H9 (cell line): ENCODE measurements at regions not wholly inside any gene's neighbourhood (a gene's known extent, or its start where the extent isn't known, plus 50 kb on each side); places are given as distances from the start of the nearest gene placed in this dataset.
A peak's percentile ranks its signal among the peaks of the same experiment; 100 is the strongest.

ENCODE experiments used
- DNase-seq: peaks from one replicate; pipeline ENCODE4 v3.0.0-alpha.2; 2017
- H2AFZ ChIP-seq: one replicate; pipeline ENCODE4 v1.6.1; 2013; ENCODE audit warnings: mild to moderate bottlenecking, low read length, control low read depth, moderate library complexity
- H2AK5ac ChIP-seq: 2 replicates; pipeline ENCODE4 v1.6.1; 2013; ENCODE audit warnings: low read length, control low read depth, mixed read lengths; ENCODE audit not compliant: insufficient read length
- H2BK120ac ChIP-seq: one replicate; pipeline ENCODE4 v1.6.1; 2013; ENCODE audit warnings: low read depth, mild to moderate bottlenecking, low read length, control low read depth, inconsistent platforms; ENCODE audit not compliant: poor library complexity, severe bottlenecking
- H2BK12ac ChIP-seq: 2 replicates; pipeline ENCODE4 v1.6.1; 2013; ENCODE audit warnings: low read length, control low read depth, mixed read lengths, low read depth; ENCODE audit not compliant: insufficient read length
- H2BK15ac ChIP-seq: 2 replicates; pipeline ENCODE4 v1.6.1; 2013; ENCODE audit warnings: low read depth, low read length, control low read depth
- H2BK20ac ChIP-seq: one replicate; pipeline ENCODE4 v1.6.1; 2013; ENCODE audit warnings: low read depth, mild to moderate bottlenecking, low read length, control low read depth, inconsistent platforms; ENCODE audit not compliant: poor library complexity, severe bottlenecking
- H2BK5ac ChIP-seq: 2 replicates; pipeline ENCODE4 v1.6.1; 2013; ENCODE audit warnings: low read length, control low read depth, mixed read lengths; ENCODE audit not compliant: insufficient read length
- H3K14ac ChIP-seq: 2 replicates; pipeline ENCODE4 v1.6.1; 2013; ENCODE audit warnings: low read length, control low read depth; ENCODE audit not compliant: insufficient read depth
- H3K18ac ChIP-seq: 2 replicates; pipeline ENCODE4 v1.6.1; 2013; ENCODE audit warnings: low read depth, mild to moderate bottlenecking, mixed read lengths, low read length, control low read depth; ENCODE audit not compliant: insufficient read length
- H3K23ac ChIP-seq: 2 replicates; pipeline ENCODE4 v1.6.1; 2013; ENCODE audit warnings: low read length, control low read depth, mixed read lengths, low read depth; ENCODE audit not compliant: insufficient read length
- H3K23me2 ChIP-seq: 2 replicates; pipeline ENCODE4 v1.6.1; 2013; ENCODE audit warnings: low read depth, mild to moderate bottlenecking, mixed read lengths, low read length, control low read depth; ENCODE audit not compliant: insufficient read length, poor library complexity, severe bottlenecking
- H3K27ac ChIP-seq: 2 replicates; pipeline ENCODE4 v1.5.1; 2013; ENCODE audit warnings: low read length, control low read depth, mixed read lengths, low read depth; ENCODE audit not compliant: insufficient read length
- H3K27me3 ChIP-seq: 2 replicates; pipeline ENCODE4 v1.6.1; 2013; ENCODE audit warnings: low read length, control low read depth, inconsistent platforms; ENCODE audit not compliant: insufficient read depth
- H3K4ac ChIP-seq: 2 replicates; pipeline ENCODE4 v1.6.1; 2013; ENCODE audit warnings: low read depth, mild to moderate bottlenecking, control low read depth, inconsistent platforms, low read length, moderate library complexity
- H3K4me1 ChIP-seq: 2 replicates; pipeline ENCODE4 v1.6.1; 2013; ENCODE audit warnings: low read length, control low read depth, inconsistent platforms; ENCODE audit not compliant: insufficient read depth
- H3K4me2 ChIP-seq: 2 replicates; pipeline ENCODE4 v1.6.1; 2013; ENCODE audit warnings: low read length, control low read depth, mixed read lengths; ENCODE audit not compliant: insufficient read length, insufficient read depth
- H3K56ac ChIP-seq: 2 replicates; pipeline ENCODE4 v1.6.1; 2013; ENCODE audit warnings: low read depth, mild to moderate bottlenecking, mixed read lengths, low read length, control low read depth; ENCODE audit not compliant: insufficient read length
- H3K79me1 ChIP-seq: 2 replicates; pipeline ENCODE4 v1.6.1; 2013; ENCODE audit warnings: low read depth, mild to moderate bottlenecking, moderate library complexity, low read length, control low read depth, inconsistent platforms; ENCODE audit not compliant: insufficient read depth, poor library complexity, severe bottlenecking
- H3K79me2 ChIP-seq: 2 replicates; pipeline ENCODE4 v1.6.1; 2013; ENCODE audit warnings: low read length, control low read depth, inconsistent platforms; ENCODE audit not compliant: insufficient read depth
- H3K9ac ChIP-seq: 2 replicates; pipeline ENCODE4 v1.6.1; 2013; ENCODE audit warnings: low read length, control low read depth, mixed read lengths; ENCODE audit not compliant: insufficient read length; ENCODE audit errors: extremely low read depth
- H3K9me3 ChIP-seq: one replicate; pipeline ENCODE4 v1.6.1; 2013; ENCODE audit warnings: low read depth, low read length, inconsistent platforms; ENCODE audit not compliant: control insufficient read depth
- H3T11ph ChIP-seq: one replicate; pipeline ENCODE4 v1.6.1; 2013; ENCODE audit warnings: mild to moderate bottlenecking, low read length, control low read depth, inconsistent platforms
- H4K20me1 ChIP-seq: one replicate; pipeline ENCODE4 v1.6.1; 2013; ENCODE audit not compliant: control insufficient read depth, insufficient read length, insufficient read depth
- H4K5ac ChIP-seq: 2 replicates; pipeline ENCODE4 v1.6.1; 2013; ENCODE audit warnings: low read depth, mild to moderate bottlenecking, mixed read lengths, low read length, control low read depth; ENCODE audit not compliant: insufficient read length
- H4K8ac ChIP-seq: replicated peaks from 2 replicates; pipeline ENCODE4 v1.6.1; 2013; ENCODE audit warnings: low read length, control low read depth, mixed read lengths, low read depth; ENCODE audit not compliant: insufficient read length
- H4K91ac ChIP-seq: 2 replicates; pipeline ENCODE4 v1.6.1; 2013; ENCODE audit warnings: low read depth, mild to moderate bottlenecking, moderate library complexity, mixed read lengths, low read length, control low read depth; ENCODE audit not compliant: insufficient read length
- H3K27ac Mint-ChIP-seq, 3 experiments: 2 replicates in 2 of 3; 3 replicates in 1 of 3; pipeline ENCODE4 v1.8.0; 2020 to 2021; ENCODE audit warnings: mixed read lengths in 3 of 3, mild to moderate bottlenecking in 1 of 3, moderate library complexity in 1 of 3
- H3K27me3 Mint-ChIP-seq: 2 replicates; pipeline ENCODE4 v1.8.0; 2021; ENCODE audit warnings: low read depth, mild to moderate bottlenecking, moderate library complexity, mixed read lengths
- H3K36me3 Mint-ChIP-seq, 3 experiments: 2 replicates in 2 of 3; 3 replicates in 1 of 3; pipeline ENCODE4 v1.8.0; 2020 to 2021; ENCODE audit warnings: low read depth in 3 of 3, mixed read lengths in 3 of 3; ENCODE audit not compliant: insufficient read depth in 1 of 3
- H3K4me1 Mint-ChIP-seq, 2 experiments: 2 replicates each; pipeline ENCODE4 v1.8.0; 2020; ENCODE audit warnings: mixed read lengths in 2 of 2
- H3K4me3 Mint-ChIP-seq, 2 experiments: 2 replicates in 1 of 2; 3 replicates in 1 of 2; pipeline ENCODE4 v1.8.0; 2020 to 2021; ENCODE audit warnings: mild to moderate bottlenecking in 2 of 2, mixed read lengths in 2 of 2, moderate library complexity in 1 of 2
- H3K9me3 Mint-ChIP-seq, 2 experiments: 2 replicates in 1 of 2; 3 replicates in 1 of 2; pipeline ENCODE4 v1.8.0; 2020; ENCODE audit warnings: mild to moderate bottlenecking in 2 of 2, mixed read lengths in 2 of 2, moderate library complexity in 1 of 2
- CTCF ChIP-seq: fragments of 200-600 bp; sonication (generic); conservative IDR thresholded peaks from 3 replicates; pipeline ENCODE4 v1.8.0; 2021; ENCODE audit warnings: antibody characterized with exemption, mild to moderate bottlenecking
- WGBS: extraction: QIAGEN DNeasy Blood & Tissue Kit; methylation state at CpG from one replicate; pipeline ENCODE4 v1.1.7; 2013; ENCODE audit warnings: missing lambda C conversion rate, low lambda C conversion rate, mixed read lengths; ENCODE audit not compliant: insufficient read length; ENCODE audit errors: extremely low coverage; 5-methylcytosine and 5-hydroxymethylcytosine counted together

- Mint-ChIP-seq H3K27me3 (peaks cover 2% of the 10 kb centered on the region), H3K4me3 (no peak overlapping the region; a peak in 1 of 5 replicates), H3K4me1 (peaks cover 15 to 22% of the 10 kb centered on the region in 2 experiments), H3K27ac (no peak overlapping the region; a peak in 1 of 7 replicates), H3K36me3 (no peaks in the 10 kb centered on the region), H3K9me3 (no peaks in the 10 kb centered on the region; a peak in 1 of 5 replicates)
- Histone ChIP-seq H3K56ac (no peak overlapping the region), H3T11ph (no peak overlapping the region), H4K91ac (no peak overlapping the region), H2BK5ac (no peak overlapping the region), H4K5ac (no peak overlapping the region), H3K4me1 (no peaks in the 10 kb centered on the region; the same call in 1 of the 2 replicates), H3K18ac (peak overlapping the region; percentile 23), H3K79me2 (no peaks in the 10 kb centered on the region), H2BK120ac (no peak overlapping the region), H3K9me3 (no peaks in the 10 kb centered on the region), H2AFZ (no peak overlapping the region), H3K23ac (no peak overlapping the region), H4K8ac (no peak overlapping the region), H3K14ac (no peak overlapping the region; the same call in 1 of the 2 replicates), H2AK5ac (no peak overlapping the region), H3K27ac (no peak overlapping the region), H3K4me2 (no peak overlapping the region), H2BK15ac (no peak overlapping the region), H2BK20ac (no peak overlapping the region), H4K20me1 (no peaks in the 10 kb centered on the region), H3K27me3 (no peaks in the 10 kb centered on the region), H2BK12ac (no peak overlapping the region), H3K4ac (no peak overlapping the region), H3K23me2 (no peaks in the 10 kb centered on the region), H3K79me1 (no peaks in the 10 kb centered on the region), H3K9ac (no peak overlapping the region)
- no CpG with 5 or more reads among the region's 13 CpGs for WGBS
- TF ChIP-seq CTCF, result no peak
- DNase-seq, result no peak
Observed at GRCh38 chr1:10910681-10911489, 101.6 kb upstream of the TARDBP start.
